ENCODE measurements at regions not wholly inside any gene's neighbourhood (a gene's known extent, or its start where the extent isn't known, plus 50 kb on each side); places are given as distances from the start of the nearest gene placed in this dataset.
"Not testable (repeated sequence)": the region's sequence is repeated elsewhere in the genome, so short reads cannot be mapped to it uniquely, and the experiment has no call there.

DNA sequence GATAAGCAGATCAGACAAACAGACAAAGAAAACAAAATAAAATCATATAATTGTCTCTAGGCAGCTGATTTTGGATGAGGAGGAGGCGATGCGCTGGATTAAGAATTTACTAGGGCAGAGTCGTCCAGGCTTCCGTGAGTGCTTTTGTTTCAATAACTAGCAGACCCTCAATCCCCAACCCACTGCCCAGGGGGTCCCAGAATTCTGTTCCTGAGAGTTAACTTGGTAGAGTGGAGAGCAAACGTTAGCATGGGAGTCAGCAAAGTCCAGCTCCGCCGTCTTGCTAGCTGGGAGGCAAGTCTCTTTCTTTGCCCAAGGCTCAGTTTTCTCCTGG, 95.5 kb upstream of the TBX5 start:
- DNase-seq (ENCODE audit: low read depth): no peak

DNA sequence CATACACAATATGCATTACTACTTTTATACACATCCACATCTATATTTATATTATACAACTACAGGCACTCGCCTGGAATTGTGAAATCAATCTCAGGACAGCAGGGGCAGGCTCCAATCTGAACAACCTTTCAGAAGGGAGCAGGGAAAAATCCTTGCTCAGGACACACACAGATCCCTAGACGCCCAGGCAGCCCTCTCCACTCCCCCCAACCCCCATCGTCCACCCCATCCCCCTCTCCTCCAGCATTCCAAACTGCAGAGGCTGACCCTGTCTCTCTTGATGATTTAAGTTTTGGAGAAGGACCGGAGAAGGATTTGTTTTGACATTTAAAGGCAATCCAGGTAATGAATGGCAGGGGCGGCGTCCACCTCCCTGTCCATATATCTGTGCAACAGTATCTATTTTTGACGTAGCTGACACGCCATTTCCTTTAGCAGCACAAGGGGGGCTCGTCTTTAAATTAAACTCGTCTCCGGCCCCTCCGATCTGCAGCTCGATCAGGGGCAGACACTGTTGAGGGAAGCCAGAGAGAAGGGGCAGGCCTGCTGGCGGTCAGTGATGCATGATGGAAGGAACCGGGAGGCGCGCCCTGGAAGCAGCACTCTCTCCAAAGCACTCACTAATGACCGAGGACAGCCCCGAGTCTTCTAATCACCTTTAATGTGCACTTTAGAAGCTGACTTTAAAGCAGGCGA, 95.0 kb upstream of the TBX5 start:
- no peak for DNase-seq (ENCODE audit: low read depth)

DNA sequence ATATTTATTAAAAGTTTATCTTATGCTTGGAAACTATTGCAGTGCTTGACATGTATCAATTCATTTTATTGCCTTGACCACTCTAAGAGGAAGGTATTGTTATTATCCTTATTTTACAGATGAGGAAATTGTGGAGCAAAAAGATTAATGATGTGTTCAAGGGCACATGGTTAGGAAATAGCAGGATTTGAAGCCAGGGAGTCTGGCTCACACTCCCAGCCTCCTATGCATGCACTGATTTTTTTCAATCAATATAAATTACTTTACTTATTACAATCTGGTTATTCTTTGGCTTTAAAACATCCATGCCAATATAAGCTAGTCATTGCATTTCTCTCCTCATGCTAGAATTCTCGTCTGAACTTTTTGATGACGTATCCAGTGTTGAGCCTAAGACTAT, 94.2 kb upstream of the TBX5 start:
- DNase-seq (ENCODE audit: low read depth): no peak

DNA sequence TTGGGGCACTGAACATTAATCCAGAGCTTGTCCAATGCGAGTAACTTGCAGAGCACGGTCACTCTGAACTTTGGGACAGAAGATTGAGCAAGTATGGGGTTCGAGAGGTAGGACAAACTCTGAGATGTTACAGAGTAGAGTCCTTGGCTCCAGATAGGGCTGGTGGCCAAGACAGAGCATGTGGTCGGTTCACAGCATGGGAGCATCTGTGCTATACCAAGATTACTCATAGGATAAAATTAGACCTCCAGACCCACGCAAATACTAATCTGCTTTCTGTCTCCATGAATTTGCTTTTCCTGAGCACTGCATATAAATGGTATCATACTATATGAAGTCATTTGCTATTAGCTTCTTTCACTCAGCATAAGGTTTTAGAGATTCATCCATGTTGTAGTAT, 93.4 kb upstream of the TBX5 start:
- DNase-seq (ENCODE audit: low read depth): no peak

DNA sequence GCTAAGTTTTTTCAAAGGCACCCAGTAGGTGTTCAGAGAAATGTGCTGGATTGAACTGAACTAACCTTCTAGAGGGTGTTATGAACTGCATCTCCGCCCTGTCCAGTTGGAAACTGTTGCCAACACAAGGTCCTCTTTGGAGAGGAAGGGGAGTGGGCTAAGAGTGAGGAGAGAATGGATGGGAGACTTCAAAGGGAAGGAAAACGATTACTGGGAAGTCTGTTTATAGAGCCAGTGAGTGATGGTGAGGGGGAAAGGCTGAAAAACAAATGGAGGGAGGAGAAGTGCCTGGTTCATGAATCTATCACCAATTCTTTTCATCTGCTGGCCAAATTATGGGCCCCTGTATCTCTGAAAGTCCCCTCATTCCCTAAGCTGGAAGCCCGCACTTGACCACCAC, 86.0 kb upstream of the TBX5 start:
- DNase-seq (ENCODE audit: low read depth): no peak

DNA sequence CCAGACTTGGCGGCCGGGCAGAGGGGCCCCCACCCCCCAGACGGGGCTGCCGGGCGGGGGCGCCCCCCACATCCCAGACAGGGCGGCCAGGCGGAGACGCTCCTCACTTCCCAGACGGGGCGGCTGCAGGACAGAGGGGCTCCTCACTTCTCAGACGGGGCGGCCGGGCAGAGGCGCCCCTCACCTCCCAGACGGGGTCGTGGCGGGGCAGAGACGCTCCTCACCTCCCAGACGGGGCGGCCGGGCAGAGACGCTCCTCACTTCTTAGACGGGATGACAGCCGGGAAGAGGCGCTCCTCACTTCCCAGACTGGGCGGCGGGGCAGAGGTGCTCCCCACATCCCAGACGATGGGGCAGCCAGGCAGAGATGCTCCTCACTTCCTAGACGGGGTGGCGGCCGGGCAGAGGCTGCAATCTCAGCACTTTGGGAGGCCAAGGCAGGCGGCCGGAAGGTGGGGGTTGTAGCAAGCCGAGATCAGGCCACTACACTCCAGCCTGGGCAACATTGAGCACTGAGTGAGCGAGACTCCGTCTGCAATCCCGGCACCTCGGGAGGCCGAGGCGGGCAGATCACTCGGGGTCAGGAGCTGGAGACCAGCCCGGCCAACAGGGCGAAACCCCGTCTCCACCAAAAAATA, 79.0 kb upstream of the TBX5 start:
- DNase-seq (ENCODE audit: low read depth): not testable (repeated sequence)

DNA sequence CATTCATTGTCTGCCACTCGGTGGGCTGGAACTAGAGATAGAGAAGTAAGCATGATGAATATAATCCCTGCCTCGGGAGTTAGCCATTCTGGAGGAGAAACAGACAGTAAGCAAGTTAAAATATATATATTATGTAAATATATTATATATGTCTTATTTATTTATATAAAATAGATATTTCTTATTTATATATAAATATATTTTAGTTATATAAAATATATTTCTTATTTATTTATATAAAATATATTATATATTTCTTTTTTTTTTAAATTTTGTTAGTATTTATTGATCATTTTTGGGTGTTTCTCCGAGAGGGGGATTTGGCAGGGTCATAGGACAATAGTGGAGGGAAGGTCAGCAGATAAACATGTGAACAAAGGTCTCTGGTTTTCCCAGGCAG, 78.1 kb upstream of the TBX5 start:
- DNase-seq (ENCODE audit: low read depth): no peak

DNA sequence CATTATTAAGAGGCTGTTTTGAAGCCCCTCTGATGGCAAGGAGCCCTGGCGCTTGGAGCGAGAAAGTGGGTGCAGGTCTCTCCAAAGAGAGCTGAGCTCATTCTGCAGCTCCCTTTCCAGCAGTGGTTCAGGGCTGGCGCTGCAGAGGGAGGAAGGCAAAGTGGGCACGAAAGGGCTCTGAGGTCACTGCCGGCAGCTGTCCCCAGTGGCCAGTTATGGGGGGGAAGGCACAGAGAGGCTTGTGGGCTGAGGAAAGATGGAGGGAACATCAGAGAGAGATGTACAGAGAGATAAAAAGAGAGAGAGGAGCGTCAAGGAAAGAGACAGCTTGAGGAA, 75.2 kb upstream of the TBX5 start:
- DNase-seq (ENCODE audit: low read depth): no peak

DNA sequence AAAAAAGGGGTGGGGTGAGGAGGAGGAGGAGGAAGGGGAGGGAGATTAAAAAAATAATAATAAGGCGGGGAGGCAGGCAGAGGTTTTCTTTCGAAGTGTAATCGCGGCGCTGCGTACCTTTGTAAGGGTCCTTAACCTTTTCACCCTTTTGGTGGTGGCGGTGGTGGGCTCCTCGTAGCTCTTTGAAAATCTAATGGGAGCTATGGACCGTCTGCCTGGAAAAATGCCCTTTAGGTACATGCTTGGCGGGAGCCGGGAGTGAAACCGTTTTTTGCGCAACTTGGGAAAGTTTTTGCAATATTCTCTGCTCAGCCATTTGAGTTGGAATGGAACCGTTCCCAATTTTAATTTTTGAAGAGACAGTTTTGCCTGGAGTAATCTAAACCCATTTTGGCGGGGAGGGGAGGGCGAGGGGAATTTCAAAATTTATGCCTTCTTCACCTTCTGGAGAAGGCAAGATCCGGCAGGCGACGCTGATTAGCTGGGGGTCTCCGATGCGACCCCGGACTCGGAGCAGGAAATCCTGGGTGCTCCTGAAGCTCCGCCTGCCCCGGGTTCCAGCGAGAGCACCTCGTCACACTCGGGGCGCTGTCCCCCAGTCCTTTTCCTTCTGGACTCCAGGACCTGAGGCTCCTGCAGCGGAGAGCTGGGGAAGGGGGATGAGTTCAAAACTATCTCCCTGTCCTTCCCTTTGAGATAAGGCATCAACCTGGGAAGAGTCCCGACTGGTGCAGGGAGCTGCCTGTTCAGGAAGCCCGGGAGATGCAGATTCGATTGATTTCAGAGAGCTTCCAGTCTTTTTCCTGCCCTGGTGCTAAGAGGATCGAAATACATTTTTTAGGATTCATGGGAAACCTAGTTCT, 74.6 kb upstream of the TBX5 start:
- no peak for DNase-seq (ENCODE audit: low read depth)

DNA sequence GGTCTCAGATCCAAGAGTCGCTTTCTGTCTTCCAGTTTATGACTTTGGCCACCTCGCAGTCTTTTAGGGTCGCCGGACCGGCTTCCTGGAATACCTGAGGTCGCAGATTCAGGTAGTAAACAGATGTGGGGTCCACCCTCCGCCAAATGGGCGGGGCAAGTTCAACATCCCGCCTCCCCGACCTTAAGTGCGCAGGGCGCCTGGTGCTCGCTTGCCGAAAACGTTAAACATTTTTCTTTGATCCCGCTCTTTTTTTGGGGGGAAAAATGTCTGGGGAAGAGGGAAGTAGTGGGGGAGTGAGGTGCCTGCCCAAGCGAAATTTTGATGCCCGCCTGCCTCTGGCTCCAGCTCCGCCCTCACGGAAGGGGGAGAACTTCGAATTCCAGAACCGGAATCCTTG, 73.9 kb upstream of the TBX5 start:
- DNase-seq (ENCODE audit: low read depth): no peak

DNA sequence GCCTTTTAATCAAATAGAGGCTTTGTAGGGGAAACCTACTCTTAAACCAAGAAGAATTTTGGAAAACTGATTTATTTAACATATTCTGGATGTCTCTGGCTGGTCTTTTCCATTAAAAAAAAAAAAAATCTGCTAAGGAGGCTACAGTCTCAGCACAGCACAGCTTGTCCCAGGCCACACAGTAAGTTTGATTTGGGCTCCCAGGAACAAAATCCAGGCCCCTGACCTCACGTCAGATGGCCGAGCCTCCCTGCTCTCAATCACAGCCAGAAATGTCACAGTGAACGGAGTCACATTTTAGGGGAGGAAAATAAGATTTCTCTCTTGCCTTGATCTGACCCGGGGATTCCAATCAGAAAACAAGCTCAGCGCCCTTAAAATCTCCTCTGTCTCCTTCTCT, 72.9 kb upstream of the TBX5 start:
- no peak for DNase-seq (ENCODE audit: low read depth)

DNA sequence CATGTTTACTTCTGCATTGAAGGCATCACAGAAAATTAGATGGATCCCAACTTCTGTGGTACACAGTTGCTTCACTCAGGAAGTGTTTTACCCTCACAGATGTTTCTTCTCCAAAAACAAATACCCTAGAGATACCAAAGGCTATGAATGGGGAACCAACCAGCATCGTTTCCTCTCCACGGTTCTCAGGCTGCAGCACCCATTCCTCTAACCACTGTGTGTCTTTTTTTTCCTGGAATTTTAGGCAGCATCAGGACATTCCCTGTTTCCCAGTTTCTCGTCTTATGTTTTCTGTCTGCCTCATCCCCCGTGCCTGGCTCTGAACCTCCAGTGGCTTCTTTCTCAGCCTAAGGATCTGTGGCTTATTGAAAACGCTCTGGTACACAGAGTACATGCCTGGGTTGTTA, 72.0 kb upstream of the TBX5 start:
- DNase-seq (ENCODE audit: low read depth): no peak

DNA sequence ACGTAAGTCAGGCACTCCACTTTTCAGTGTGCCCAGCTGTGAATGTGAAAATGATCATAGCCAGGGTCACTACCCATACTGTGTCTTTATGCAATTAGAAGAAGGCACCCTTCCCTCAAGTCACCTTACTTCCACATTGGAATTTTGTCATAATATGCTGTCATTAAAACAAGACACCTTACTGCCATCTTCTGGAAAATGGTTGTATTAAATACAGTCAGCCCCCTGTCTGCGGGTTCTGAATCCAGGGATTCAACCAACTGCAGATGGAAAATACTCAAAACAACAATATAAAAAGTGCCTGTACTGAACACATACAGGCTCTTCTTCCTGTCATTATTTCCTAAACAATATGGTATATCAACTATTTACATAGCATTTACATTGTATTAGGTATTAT, 70.2 kb upstream of the TBX5 start:
- no peak for DNase-seq (ENCODE audit: low read depth)

DNA sequence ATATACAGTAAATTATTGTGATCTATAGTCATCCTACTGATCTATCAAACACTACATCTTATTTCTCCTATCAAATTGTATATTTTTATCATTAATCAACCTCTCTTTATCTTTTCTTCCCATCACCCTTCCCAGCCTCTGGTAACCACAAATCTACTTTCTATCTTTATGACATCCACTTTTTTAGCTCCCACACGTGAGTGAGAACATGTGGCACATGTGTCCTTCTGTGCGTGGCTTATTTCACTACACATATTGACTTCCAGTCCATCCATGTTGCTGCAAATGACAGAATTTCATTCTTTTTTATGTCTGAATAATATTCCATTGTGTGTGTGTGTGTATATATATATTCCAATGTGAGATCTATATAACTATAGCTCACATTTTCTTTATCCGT, 67.8 kb upstream of the TBX5 start:
- no peak for DNase-seq (ENCODE audit: low read depth)

DNA sequence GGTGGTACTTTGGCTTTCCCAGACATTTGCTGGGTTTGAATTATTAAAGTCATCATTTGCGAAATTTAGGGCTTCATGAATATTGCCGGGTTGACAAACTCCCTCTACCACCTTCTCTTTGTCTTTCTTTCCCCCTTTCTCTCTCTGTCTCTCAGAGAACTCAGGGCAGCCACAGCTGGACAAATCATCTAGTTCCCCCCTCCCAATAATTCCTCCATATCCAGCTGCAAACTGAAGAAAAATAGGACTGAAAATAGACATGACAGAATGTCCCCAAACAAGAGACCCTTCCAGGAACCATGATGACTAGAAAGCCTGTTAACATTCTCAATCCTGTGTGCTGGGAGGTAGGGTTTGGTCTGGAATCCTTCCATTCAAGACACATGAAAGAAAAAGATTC, 67.1 kb upstream of the TBX5 start:
- no peak for DNase-seq (ENCODE audit: low read depth)

DNA sequence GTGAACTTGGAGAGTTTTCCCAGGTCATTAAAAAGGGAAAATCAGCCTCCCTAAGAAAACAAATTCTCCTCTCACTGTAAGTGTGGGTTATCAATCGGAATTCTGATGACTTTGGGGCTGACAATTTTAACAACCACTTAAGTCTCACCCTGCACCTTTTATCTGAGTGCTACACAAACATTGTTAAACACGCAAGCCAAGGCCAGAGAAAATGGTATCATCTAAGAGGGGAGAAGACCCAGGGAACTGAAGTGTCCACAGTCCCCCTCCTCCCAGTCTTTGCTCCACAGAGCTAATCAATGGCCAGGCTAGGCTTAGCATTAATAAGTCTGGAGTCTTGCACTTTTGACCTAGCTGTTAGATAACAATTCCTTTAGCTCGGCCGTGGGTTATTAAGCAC, 51.7 kb upstream of the TBX5 start:
- DNase-seq (ENCODE audit: low read depth): no peak
